T-helper 1 cell treated with Interleukin-12 subunit alpha and Interleukin-12 subunit beta and Interleukin-4 antibody, amounts not matched to agents 30 ng/mL and 1 ng/mL, for 36 hours (primary cell): ENCODE measurements at regions not wholly inside any gene's neighbourhood (a gene's known extent, or its start where the extent isn't known, plus 50 kb on each side); places are given as distances from the start of the nearest gene placed in this dataset.

Source experiments
- intact Hi-C: fragments of 100-400 bp; cut with micrococcal nuclease; formaldehyde crosslinking; loops from one replicate; pipeline ENCODE4 v1.15.1; 2024

- intact Hi-C loops, result no loop called here
These were observed 263.6 kb upstream of the SALL3 start for GRCh38 chr18:78716022-78716421.

- intact Hi-C loops, result no loop called here
These were observed 263.0 kb upstream of the SALL3 start for GRCh38 chr18:78716581-78716980.

- intact Hi-C loops, result no loop called here
These were observed 262.4 kb upstream of the SALL3 start for GRCh38 chr18:78717051-78717765.

DNA sequence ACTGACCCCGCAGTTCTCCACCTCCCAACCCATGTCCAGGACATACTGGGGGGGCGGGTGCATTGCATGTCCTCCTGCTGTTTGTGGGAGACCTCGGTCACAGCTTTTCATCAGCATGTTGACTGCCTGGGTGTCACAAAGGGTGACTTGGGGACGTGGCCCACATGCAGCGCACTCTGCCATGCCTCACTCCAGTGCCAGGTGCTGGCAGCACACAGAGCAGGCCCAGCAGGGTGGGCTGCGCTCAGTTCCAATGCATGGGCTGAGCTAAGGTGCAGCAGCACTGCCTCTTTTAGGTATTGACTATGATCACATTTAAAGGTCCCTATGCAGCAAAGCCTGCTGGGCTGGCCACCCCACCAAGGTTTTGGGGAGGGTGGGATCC is 261.9 kb upstream of the SALL3 start:
- intact Hi-C loops, result no loop called here

GRCh38 chr18:78719821-78720220 is 259.8 kb upstream of the SALL3 start:
- intact Hi-C loops, result no loop called here

DNA sequence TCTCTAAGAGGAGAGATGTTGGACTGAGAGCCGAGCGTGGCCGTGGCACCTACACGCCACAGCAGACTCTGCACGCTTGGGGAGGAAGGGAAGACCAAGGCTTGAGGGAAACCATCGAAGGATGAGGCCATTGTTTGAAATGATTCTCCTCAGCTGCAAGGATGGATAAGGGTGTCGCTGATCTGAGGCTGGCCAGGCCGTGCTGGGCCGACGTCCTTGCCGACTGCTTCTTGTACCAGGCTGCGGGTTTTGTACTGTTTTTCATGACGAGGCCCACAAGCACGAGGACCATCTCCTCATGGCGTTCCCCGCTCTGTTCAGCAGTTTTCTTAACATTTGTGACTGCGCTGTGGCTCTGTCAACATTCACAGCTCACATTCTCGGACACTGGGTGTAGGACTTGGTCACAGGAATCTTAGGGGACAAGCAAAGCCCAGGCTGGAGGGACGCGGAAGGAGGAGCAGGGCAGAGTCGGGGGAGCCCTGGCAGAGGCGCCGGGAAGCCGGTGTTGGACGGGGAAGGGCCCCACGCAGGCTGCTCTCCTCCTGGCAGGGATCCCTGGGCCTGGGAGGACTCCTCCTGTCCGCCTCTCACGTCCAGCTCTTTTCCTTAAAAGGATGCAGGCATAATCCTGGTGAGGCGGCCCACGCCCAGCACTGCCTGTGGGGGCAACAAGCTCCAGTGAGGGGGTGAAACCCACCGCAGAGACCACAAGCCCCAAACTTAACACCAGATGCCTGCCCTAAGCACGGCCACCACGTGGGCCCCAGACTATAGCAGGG is 259.0 kb upstream of the SALL3 start:
- intact Hi-C loops, result no loop called here

DNA sequence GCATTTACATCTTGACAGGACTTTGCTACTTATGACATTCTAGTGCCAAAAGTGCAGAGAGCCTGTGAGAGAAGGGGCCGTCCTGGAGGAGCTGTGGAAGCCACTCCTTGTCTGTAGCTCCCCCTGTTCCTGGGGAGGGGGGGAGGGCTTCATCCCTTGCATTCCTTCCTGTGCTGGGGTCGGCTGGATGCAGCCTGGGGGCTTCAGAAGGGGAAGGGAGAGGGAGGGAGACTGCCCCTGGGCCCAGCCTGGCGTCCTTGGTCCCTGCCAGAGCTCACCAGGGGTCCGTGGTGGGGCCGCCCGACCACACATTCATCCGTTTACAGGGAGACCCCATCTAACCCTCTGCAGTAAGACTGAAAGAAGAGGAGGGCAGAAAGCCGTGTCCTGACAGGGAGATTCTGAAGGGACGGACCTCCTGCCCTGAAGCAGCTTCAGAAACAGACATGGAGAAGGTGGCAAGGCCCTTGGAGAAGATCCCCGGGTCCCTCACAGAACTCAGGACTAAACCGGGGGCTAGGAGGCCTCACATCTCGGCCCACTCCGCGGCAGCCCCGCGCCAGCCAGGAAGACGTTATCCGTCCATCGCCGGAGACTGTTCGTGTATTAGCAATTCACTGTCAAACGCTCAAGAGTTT is 258.3 kb upstream of the SALL3 start:
- intact Hi-C loops, result no loop called here

DNA sequence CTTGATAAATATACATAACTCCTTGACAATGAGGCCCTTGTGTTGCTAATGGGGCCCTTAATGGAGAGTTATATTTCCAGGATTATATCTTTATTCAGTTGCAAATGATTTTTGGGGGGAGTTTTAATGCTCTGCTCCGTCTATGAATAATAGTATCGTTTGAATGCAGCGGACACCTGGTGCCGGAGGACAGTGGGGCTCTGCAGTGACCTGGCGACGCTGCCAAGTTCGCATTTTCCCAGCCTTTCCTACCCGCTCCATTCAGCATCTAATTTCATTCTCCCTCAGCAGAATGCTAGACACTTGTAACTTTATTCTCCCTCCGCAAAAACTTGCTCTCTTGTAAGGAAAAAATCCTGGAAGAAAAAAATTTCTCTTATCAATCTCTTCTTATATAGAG is 257.6 kb upstream of the SALL3 start:
- intact Hi-C loops, result no loop called here

DNA sequence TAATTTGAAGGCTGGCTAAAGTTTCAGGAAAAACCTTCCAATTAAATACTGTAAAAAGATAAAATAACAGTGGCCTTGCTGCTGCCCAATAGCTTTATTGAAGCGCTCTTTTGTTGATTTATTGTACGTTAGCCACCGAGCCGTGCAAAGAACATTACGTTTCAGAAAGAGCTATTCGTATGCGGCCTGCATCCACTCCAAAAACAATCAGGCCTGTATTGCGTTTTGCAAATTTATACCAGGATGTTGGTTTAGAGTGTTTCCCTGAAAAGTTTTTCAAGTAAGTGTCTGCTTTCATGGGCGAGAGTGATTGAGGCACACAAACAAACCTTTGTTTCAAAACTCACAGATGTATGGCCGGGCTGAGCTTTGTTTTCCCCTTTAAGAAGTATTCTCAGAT is 257.2 kb upstream of the SALL3 start:
- intact Hi-C loops, result no loop called here

DNA sequence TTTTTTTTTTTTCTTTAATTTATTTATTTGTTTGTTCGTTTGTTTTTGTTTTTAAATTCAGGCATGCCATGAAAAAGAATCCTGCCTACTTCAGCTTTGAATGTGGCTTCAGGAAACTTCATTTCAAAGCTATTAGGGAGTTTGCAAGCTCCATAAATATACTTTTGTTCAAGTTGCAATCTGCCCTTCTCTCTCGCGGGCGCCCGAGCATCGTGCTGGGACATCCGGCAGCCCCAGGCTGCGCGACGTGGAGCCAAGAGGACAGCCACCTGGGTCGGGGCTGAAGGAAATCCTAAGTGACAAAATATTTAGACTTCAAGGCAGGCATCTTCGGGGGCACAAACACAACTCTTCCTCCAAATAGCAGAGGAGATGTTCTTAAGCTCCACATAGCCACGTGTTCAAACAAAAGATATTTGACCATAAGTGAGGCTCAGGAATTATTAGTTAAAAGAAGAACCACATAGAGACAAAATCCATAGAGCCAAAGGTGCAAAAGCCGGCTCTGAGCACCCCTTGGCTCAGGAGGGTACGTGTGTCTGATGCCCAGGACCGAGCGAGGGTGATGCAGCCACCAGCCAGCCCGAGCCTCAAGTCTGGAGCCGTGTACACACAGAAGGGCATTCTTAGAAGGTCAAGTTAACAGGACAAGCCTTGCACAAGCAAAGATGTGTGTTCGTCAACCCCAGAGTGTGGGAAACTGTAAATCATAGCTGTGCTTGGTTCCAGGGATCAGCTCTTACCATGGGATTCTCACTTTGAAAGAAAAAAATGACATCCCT is 256.5 kb upstream of the SALL3 start:
- intact Hi-C loops, result no loop called here

DNA sequence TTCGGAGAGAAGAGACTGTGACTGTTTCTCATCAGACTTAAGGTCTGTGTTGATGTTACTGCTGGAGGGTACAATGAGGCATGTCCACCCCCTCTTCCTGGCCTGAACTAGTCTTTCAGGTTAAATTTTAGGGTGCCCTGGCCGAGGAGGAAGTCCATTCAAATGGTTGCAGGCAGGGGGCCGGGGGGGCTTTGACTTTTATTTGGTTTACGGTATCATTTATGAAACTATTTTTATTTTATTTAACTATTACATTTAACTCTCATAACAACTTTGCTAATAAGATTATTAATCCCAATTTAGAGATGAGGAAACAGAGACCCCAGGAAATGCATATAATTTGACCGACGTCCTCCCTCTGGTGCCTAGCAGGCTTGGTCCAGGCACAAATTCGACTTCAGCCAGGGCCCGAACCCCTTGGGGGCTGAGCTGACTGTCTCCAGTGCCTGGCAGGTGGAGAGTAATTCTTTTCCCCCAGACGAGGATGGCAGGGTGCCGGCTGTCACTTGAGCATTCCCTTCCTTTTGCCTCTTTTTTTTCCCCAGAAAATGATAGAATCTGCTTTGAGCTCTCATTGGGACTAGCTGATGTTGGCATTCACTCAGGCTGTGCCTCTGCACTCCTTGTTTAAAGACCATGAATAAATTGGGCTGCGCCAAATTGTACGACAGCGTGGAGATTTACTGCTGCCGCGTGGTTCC is 255.3 kb upstream of the SALL3 start:
- intact Hi-C loops, result no loop called here

GRCh38 chr18:78725426-78725825 is 254.2 kb upstream of the SALL3 start:
- intact Hi-C loops, result no loop called here

DNA sequence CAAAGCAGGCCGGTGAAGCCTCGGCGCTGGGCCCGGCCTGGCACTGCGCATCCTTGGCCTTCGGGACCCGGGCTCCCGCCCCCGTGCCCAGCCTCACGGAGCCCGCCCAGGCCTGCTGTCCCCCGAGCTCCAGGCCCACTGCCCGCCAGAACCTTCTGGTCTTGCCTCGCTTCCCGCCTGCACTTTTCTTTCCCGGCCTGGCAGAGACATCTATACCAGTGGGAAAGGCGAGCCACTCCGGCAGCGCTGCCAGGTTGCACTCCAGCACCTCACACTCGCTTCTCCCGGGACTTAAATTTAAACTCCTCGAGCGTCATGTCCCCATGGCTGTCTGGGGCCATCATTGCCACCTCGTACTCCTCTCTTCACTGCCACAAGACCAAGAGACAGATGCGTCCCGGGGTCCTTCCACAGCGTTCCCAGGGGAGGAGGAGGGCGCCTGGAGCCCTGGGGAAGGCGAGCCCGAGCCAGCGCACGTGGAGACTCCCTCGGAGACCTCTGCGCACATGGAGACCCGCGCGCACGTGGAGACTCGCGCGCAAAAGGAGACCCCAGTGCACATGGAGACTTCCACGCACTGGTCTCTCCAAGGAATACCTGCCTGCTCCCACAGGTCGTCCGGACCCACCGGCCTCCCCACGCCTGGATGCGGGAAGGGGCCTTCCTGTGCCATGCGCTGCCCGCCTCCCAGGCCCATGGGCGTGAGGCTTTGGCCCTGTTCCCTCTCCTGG is 253.1 kb upstream of the SALL3 start:
- intact Hi-C loops, result no loop called here

DNA sequence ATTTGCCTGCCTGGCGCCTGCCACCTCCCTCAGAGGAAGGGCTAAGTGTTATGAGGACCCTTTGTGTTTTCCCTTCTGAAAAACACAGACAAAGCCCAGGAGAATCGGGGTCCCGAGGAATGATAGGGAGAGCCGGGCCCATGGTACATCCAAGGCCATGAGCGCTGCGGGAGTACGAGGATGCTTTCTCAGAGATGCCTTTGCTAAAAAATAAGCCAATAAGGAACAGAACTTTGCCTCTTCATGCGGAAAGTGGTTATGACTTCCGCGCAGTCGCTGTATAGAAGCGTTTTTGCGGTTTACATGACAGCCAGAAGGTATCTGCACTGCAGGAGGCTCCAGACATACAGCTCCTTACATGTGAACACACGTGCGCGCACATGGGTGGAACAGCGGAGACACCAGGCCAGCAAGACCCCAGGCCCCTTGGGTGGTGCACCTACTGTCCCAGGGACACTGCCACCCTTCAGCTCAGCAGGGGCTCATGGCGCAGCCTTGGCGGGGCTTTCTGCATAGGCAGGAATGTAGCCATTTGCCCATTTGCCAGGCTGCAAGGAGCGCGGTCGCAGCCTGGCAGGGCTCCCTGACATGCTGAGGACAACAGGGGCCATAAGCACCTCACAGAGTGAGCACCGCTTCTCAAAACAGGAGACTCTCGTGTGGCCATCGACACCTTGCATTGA is 252.4 kb upstream of the SALL3 start:
- intact Hi-C loops, result no loop called here

DNA sequence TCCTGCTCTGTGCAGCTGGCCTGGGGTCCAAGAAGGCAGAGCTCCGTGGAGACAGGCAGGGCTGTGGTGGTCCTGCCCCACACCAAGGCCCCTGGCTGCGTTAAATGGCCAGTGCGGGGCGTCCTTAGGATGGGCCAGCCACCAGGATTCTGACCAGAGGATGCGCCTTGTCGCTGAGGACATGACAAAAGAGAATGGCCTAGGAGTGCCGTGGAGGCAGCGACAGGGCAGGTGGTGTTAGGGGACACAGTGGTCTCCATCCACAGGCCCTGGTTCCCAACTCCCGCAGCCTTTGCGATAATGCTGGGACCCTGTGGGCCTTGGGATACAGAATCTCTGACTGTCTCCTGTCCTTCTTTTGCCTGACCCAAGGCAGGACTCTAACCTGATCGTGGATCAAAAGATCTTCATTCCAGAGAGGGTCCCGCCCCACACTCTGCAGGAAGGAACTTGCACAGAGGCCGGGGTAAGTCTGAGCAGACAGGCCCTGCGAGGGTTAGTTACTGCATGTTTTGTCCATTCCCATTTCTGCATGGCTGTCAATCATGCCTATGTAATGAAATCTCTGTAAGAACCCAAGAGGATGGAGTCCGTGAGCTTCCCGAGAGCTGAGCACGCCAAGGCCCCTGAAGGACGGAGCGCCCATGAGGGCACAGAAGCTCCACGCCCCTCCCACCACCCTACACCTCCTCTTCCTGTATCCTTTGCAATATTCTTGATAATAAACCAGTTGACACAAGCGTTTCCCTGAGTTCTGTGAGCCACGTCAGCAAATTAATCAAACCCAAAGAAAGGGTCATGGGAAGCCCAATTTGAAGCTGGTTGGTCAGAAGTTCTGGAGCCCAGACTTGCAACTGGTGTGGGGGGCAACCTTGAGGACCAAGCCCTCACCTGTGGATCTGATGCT is 251.5 kb upstream of the SALL3 start:
- intact Hi-C loops, result no loop called here

DNA sequence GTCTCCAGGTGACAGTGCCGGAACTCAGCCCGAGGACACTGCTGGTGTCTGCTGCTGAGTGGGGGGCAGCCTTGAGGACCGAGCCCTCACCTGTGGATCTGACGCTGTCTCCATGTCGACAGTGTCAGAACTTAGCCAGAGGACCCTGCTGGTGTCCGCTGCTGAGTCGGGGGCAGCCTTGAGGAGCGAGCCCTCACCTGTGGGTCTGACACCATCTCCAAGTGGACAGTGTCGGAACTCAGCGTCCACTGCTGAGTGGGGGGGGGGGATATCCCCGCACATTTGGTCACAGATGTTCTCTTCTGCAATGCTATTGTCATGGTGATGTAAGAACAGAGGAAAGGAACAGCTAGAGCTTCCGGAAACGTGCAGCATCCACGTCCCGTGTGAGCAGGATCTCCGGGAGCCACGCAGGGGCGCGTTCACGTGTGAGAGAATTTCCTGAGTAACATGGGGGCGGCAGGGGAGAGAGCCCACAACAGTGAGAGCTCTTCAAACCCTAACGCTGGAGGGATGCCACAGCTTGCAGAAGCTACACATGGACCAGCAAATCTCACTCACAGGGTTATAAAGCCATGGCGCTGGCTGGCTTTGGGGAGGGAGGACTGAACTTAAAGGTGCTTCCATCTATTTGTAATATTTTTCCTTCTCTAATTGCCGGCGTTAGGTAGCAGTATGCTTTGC is 250.7 kb upstream of the SALL3 start:
- intact Hi-C loops, result no loop called here

GRCh38 chr18:78730546-78730945 is 249.1 kb upstream of the SALL3 start:
- intact Hi-C loops, result no loop called here

DNA sequence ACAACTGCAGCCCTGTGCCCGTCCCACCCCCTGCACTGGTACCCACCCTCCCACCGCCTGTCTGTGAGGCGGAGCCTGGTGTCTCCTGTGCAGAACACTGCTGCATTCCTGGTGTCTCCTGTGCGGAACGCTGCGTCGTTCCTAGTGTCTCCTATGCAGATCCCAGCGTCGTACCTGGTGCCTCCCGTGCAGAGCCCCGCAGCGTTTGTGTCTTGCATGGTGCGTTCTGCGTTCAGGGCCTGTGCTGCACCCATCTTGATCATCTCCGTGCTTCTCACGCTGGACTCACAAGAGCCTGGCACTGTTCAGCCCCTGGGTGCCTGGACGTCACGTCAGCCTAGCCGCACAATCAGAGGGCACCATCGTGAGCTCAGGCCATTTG is 248.6 kb upstream of the SALL3 start:
- intact Hi-C loops, result no loop called here
